Keratinocyte (primary cell): ENCODE measurements at regions not wholly inside any gene's neighbourhood (a gene's known extent, or its start where the extent isn't known, plus 50 kb on each side); places are given as distances from the start of the nearest gene placed in this dataset.

Experiments
- DNase-seq: peaks from one replicate; pipeline ENCODE4 v3.0.0-alpha.2; 2011; ENCODE audit warnings: low read depth, missing footprints, low spot score
- FAIRE-seq: peaks from 2 replicates; lab custom pipeline; 2011; peaks lifted over from hg19 to GRCh38; lab: Jason Lieb, UNC
- H2AFZ ChIP-seq: 2 replicates; pipeline ENCODE4 v1.6.0; 2012; ENCODE audit warnings: low read length, control low read depth, inconsistent platforms; ENCODE audit not compliant: control insufficient read depth
- H3K27ac ChIP-seq: 2 replicates; pipeline ENCODE4 v1.5.1; 2011; ENCODE audit warnings: low read length; ENCODE audit not compliant: control insufficient read depth, insufficient read depth
- H3K27me3 ChIP-seq: 3 replicates; pipeline ENCODE4 v1.6.0; 2011; ENCODE audit warnings: low read length; ENCODE audit not compliant: control insufficient read depth, insufficient read depth; ENCODE audit errors: extremely low read depth
- H3K36me3 ChIP-seq, 2 experiments: 2 replicates in 1 of 2; 3 replicates in 1 of 2; pipeline ENCODE4 v1.5.1; 2011; ENCODE audit warnings: low read length in 2 of 2, mild to moderate bottlenecking in 1 of 2; ENCODE audit not compliant: control insufficient read depth in 2 of 2, insufficient read depth in 2 of 2; ENCODE audit errors: extremely low read depth in 1 of 2
- H3K4me1 ChIP-seq: 3 replicates; pipeline ENCODE4 v1.5.1; 2011; ENCODE audit warnings: low read length; ENCODE audit not compliant: control insufficient read depth, insufficient read depth; ENCODE audit errors: extremely low read depth
- H3K4me2 ChIP-seq: 3 replicates; pipeline ENCODE4 v1.6.0; 2011; ENCODE audit warnings: low read depth, low read length; ENCODE audit not compliant: control insufficient read depth, insufficient read depth; ENCODE audit errors: extremely low read depth
- H3K4me3 ChIP-seq, 3 experiments: fragments of 200-600 bp in 1 of 3; sonication (generic) in 1 of 3; 2 replicates in 2 of 3; 3 replicates in 1 of 3; pipeline ENCODE4 v1.5.1; 2011 to 2016; ENCODE audit warnings: low read length in 3 of 3, mild to moderate bottlenecking in 3 of 3, control low read depth in 2 of 3, inconsistent platforms in 1 of 3, low read depth in 1 of 3, mixed read lengths in 1 of 3, mixed run types in 1 of 3, moderate library complexity in 1 of 3; ENCODE audit not compliant: control insufficient read depth in 2 of 3, insufficient read depth in 2 of 3; ENCODE audit errors: extremely low read depth in 1 of 3
- H3K79me2 ChIP-seq: 2 replicates; pipeline ENCODE4 v1.6.0; 2012; ENCODE audit warnings: low read length; ENCODE audit not compliant: control insufficient read depth, insufficient read depth
- H3K9ac ChIP-seq: 3 replicates; pipeline ENCODE4 v1.6.0; 2011; ENCODE audit warnings: low read length; ENCODE audit not compliant: control insufficient read depth, insufficient read depth; ENCODE audit errors: extremely low read depth
- H3K9me1 ChIP-seq: 3 replicates; pipeline ENCODE4 v1.6.0; 2011; ENCODE audit warnings: low read length; ENCODE audit not compliant: control insufficient read depth, insufficient read depth; ENCODE audit errors: extremely low read depth
- H3K9me3 ChIP-seq: 2 replicates; pipeline ENCODE4 v1.5.1; 2012; ENCODE audit warnings: low read depth, low read length; ENCODE audit not compliant: control insufficient read depth
- H4K20me1 ChIP-seq: 3 replicates; pipeline ENCODE4 v1.6.0; 2011; ENCODE audit warnings: low read length; ENCODE audit not compliant: control insufficient read depth, insufficient read depth; ENCODE audit errors: extremely low read depth
- EZH2 ChIP-seq: IDR thresholded peaks from one replicate; pipeline ENCODE4 v1.6.1; 2012; ENCODE audit warnings: inconsistent platforms, mild to moderate bottlenecking, low read length, moderate library complexity
- dilution Hi-C: fragments of 300-500 bp; cut with MboI; formaldehyde crosslinking; loops from one replicate; pipeline ENCODE4 v1.7.0; 2020; ENCODE audit warnings: low sequenced_read_pairs; ENCODE audit not compliant: extremely low pct_ligation_motif_present
- TF ChIP-seq, protein P1 (sequence below), 3 experiments: IDR thresholded peaks in 1 of 3; conservative IDR thresholded peaks in 1 of 3; optimal IDR thresholded peaks in 1 of 3; 2 replicates in 2 of 3; 3 replicates in 1 of 3; pipeline versions ENCODE3 to v1.5.1; 2011; ENCODE audit warnings: low read length in 3 of 3, mild to moderate bottlenecking in 3 of 3, moderate library complexity in 2 of 3, control low read depth in 1 of 3, inconsistent platforms in 1 of 3; ENCODE audit not compliant: insufficient read depth in 2 of 3; ENCODE audit errors: extremely low read depth in 1 of 3

DNA sequence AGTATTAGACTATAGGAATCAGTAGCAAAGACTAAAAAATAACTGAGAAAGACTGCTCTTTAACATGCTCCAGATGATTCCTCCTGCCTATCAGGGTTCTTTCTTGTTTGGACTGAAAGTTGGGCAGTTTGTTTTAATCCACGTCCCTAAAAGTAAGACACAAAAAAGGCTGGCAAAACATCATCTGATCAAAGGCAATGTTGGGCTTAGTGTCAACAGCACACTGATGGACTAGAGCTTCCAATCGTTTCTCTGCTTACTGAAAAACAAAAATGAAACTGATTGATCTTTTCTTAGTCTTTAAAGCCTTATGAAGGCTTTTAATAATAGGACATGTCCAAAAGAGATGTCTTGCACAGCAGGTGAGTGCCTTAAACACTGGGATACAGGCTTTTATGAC lies 1567.9 kb upstream of the PRR20A start:
- Histone ChIP-seq H3K36me3 (no peaks in the 10 kb centered on the region), H3K9ac (no peak overlapping the region), H3K27me3 (no peaks in the 10 kb centered on the region), H3K9me1 (no peaks in the 10 kb centered on the region), H3K9me3 (no peaks in the 10 kb centered on the region), H3K27ac (no peak overlapping the region), H3K4me1 (no peaks in the 10 kb centered on the region), H3K4me2 (no peak overlapping the region), H4K20me1 (no peaks in the 10 kb centered on the region), H3K4me3 (no peak overlapping the region), H2AFZ (no peak overlapping the region), H3K79me2 (no peaks in the 10 kb centered on the region)
- no peak for FAIRE-seq
- TF ChIP-seq, protein P1, sequence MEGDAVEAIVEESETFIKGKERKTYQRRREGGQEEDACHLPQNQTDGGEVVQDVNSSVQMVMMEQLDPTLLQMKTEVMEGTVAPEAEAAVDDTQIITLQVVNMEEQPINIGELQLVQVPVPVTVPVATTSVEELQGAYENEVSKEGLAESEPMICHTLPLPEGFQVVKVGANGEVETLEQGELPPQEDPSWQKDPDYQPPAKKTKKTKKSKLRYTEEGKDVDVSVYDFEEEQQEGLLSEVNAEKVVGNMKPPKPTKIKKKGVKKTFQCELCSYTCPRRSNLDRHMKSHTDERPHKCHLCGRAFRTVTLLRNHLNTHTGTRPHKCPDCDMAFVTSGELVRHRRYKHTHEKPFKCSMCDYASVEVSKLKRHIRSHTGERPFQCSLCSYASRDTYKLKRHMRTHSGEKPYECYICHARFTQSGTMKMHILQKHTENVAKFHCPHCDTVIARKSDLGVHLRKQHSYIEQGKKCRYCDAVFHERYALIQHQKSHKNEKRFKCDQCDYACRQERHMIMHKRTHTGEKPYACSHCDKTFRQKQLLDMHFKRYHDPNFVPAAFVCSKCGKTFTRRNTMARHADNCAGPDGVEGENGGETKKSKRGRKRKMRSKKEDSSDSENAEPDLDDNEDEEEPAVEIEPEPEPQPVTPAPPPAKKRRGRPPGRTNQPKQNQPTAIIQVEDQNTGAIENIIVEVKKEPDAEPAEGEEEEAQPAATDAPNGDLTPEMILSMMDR (optimal IDR thresholded peaks at IDR 0.05 in 1 of 3, IDR thresholded peaks at IDR 0.05 in 1 of 3, conservative IDR thresholded peaks at IDR 0.05 in 1 of 3; ENCODE audit: extremely low read depth in 1 of 3, insufficient read depth in 2 of 3, low read length in 3 of 3), result no peak
- TF ChIP-seq EZH2, result no peak
- dilution Hi-C loops, result no loop called here
- DNase-seq, result no peak

DNA sequence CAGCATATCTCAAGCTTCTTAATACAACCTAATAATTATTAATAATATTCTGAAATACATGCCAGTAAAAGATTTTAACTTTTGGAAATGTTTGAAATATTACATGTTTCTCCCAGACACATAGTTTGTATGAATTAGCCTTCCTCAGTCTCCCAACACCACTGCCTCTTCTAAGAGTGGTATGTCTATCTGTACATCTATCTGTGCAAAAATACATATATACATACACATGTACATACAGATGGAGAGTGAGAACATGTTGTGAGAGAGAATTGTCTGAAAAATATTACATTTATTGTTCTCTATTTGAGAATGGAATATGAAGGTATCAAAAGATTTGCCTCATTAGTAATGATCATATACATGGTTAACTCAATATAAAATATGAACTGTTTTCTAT lies 1567.2 kb upstream of the PRR20A start:
- Histone ChIP-seq H3K79me2 (no peaks in the 10 kb centered on the region), H3K4me1 (no peaks in the 10 kb centered on the region), H3K4me2 (no peak overlapping the region), H3K27ac (no peak overlapping the region), H3K9me1 (no peaks in the 10 kb centered on the region), H3K36me3 (no peaks in the 10 kb centered on the region), H2AFZ (no peak overlapping the region), H3K9ac (no peak overlapping the region), H4K20me1 (no peaks in the 10 kb centered on the region), H3K9me3 (no peaks in the 10 kb centered on the region), H3K27me3 (no peaks in the 10 kb centered on the region), H3K4me3 (no peak overlapping the region)
- dilution Hi-C loops, result no loop called here
- FAIRE-seq (no peak), DNase-seq (no peak)
- TF ChIP-seq EZH2, result no peak
- TF ChIP-seq, protein P1 (optimal IDR thresholded peaks at IDR 0.05 in 1 of 3, IDR thresholded peaks at IDR 0.05 in 1 of 3, conservative IDR thresholded peaks at IDR 0.05 in 1 of 3; ENCODE audit: extremely low read depth in 1 of 3, insufficient read depth in 2 of 3, low read length in 3 of 3), result no peak
